ENCODE measurements at regions not wholly inside any gene's neighbourhood (a gene's known extent, or its start where the extent isn't known, plus 50 kb on each side); places are given as distances from the start of the nearest gene placed in this dataset.
"Not testable (repeated sequence)": the region's sequence is repeated elsewhere in the genome, so short reads cannot be mapped to it uniquely, and the experiment has no call there.

DNA sequence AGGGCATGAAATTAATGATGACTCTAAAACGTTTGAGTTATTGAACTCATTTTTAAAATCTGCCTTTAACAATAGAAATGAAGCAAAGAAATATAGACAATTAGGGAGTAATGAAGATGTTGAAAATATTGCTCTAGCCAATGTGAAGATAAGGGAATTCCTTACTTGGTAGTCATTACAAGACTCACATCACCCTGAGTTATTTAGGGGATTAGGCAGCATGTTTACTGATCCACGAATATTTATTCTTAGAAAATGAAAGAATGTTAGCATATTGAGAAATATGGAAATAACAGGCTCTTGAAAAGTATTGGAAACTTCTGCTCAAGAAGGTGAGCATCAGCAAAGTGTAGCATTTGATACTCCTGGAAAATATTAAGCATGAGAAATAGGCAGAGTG is 398.1 kb upstream of the ARPP21 start:
- TF ChIP-seq POLR2A (IDR thresholded peaks at IDR 0.05): no peak
- TF ChIP-seq, protein P1, sequence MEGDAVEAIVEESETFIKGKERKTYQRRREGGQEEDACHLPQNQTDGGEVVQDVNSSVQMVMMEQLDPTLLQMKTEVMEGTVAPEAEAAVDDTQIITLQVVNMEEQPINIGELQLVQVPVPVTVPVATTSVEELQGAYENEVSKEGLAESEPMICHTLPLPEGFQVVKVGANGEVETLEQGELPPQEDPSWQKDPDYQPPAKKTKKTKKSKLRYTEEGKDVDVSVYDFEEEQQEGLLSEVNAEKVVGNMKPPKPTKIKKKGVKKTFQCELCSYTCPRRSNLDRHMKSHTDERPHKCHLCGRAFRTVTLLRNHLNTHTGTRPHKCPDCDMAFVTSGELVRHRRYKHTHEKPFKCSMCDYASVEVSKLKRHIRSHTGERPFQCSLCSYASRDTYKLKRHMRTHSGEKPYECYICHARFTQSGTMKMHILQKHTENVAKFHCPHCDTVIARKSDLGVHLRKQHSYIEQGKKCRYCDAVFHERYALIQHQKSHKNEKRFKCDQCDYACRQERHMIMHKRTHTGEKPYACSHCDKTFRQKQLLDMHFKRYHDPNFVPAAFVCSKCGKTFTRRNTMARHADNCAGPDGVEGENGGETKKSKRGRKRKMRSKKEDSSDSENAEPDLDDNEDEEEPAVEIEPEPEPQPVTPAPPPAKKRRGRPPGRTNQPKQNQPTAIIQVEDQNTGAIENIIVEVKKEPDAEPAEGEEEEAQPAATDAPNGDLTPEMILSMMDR (IDR thresholded peaks at IDR 0.05): no peak
- Histone ChIP-seq H3K36me3 (no peaks in the 10 kb centered on the region), H3K27me3 (no peaks in the 10 kb centered on the region), H3K9me3 (no peaks in the 10 kb centered on the region), H3K27ac (no peak overlapping the region), H3K4me1 (no peaks in the 10 kb centered on the region), H3K4me3 (no peak overlapping the region)
- intact Hi-C loops (cut with DNase I): no loop called here
- no peak for DNase-seq
- 20 to 40% methylated on average over 2 of the region's 2 CpGs for WGBS, 2 donors

DNA sequence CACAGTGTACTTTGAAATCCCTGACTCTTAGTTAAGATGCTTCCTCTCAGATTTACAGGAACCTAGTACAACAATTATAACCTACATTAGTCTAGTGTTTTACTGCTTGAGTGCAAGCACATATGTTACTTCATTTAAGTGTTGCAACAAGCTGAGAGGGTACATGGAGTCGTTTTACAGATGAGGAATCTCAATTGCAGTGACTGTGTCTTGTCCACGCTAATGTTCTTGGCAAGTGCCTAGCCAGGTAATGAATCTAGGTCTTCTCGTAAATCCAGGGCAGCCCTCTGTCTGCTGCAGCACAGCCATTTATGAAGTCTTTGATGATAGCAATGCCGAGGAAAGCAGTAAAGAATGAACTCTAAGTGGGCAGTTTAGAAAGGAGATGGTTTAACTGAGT is 384.4 kb upstream of the ARPP21 start:
- Histone ChIP-seq H3K27me3 (no peaks in the 10 kb centered on the region), H3K36me3 (no peaks in the 10 kb centered on the region), H3K4me3 (no peak overlapping the region), H3K27ac (no peak overlapping the region), H3K9me3 (no peaks in the 10 kb centered on the region), H3K4me1 (no peaks in the 10 kb centered on the region)
- TF ChIP-seq, protein P1 (IDR thresholded peaks at IDR 0.05): no peak
- no peak for TF ChIP-seq POLR2A (IDR thresholded peaks at IDR 0.05)
- no peak for DNase-seq
- WGBS, 2 donors: 52 to 78% methylated on average over 4 of the region's 4 CpGs
- intact Hi-C loops (cut with DNase I): no loop called here

- intact Hi-C loops (cut with DNase I): no loop called here
- Histone ChIP-seq H3K4me3 (no peak overlapping the region), H3K27me3 (no peaks in the 10 kb centered on the region), H3K27ac (no peak overlapping the region), H3K9me3 (no peaks in the 10 kb centered on the region), H3K4me1 (no peaks in the 10 kb centered on the region), H3K36me3 (no peaks in the 10 kb centered on the region)
- DNase-seq: no peak
- no peak for TF ChIP-seq POLR2A (IDR thresholded peaks at IDR 0.05)
Measured at GRCh38 chr3:35257641-35258040, 381.7 kb upstream of the ARPP21 start.

GRCh38 chr3:35262406-35262805 is 376.9 kb upstream of the ARPP21 start:
- H3K27ac ChIP-seq: no peak overlapping the region
- no peak overlapping the region for H3K4me3 ChIP-seq
- no peaks in the 10 kb centered on the region for H3K9me3 ChIP-seq
- intact Hi-C loops (cut with DNase I): no loop called here
- H3K27me3 ChIP-seq: no peaks in the 10 kb centered on the region
- TF ChIP-seq, protein P1 (IDR thresholded peaks at IDR 0.05): no peak
- no peak for TF ChIP-seq POLR2A (IDR thresholded peaks at IDR 0.05)
- no peak for DNase-seq
- no peaks in the 10 kb centered on the region for H3K36me3 ChIP-seq
- no peaks in the 10 kb centered on the region for H3K4me1 ChIP-seq

DNA sequence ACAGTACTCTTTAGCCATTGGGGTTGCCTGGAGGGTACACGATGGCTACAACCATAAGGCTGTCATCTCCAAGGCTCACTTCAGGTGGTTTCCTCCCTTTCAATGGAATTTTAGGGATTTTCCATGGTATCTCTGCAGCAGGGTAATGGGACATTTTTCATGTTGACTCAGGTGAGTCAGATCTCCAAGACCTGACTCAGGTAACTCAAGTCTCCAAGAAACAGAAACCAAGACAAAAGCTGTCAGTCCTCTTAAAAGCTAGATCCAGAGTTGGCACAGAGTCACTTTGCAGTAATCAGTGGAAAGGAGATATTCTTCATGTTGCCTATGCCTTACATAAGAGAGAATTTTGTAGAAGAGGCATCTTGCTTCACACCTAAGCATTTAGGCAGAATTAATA is 375.8 kb upstream of the ARPP21 start:
- Histone ChIP-seq H3K9me3 (no peaks in the 10 kb centered on the region), H3K27me3 (no peaks in the 10 kb centered on the region), H3K27ac (no peak overlapping the region), H3K36me3 (no peaks in the 10 kb centered on the region), H3K4me1 (no peaks in the 10 kb centered on the region), H3K4me3 (no peak overlapping the region)
- WGBS, 2 donors: 14 to 29% methylated on average over 1 of the region's 1 CpG
- no peak for DNase-seq
- TF ChIP-seq, protein P1 (IDR thresholded peaks at IDR 0.05): no peak
- TF ChIP-seq POLR2A (IDR thresholded peaks at IDR 0.05): no peak
- intact Hi-C loops (cut with DNase I): no loop called here

DNA sequence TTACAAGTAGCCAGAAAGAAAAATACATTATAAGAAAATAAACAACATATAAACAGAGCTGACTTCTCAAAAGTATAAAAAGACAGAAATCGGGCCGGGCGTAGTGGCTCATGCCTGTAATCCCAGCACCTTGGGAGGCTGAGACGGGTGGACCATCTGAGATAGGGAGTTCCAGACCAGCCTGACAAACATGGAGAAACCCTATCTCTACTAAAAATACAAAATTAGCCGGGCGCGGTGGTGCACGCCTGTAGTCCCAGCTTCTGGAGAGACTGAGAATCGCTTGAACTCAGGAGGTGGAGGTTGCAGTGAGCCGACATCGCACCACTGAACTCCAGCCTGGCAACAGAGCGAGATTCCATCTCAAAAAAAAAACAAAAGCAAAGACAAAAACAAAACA is 373.3 kb upstream of the ARPP21 start:
- H3K36me3 ChIP-seq; H3K9me3 ChIP-seq; DNase-seq; intact Hi-C loops (cut with DNase I); H3K4me1 ChIP-seq; H3K27ac ChIP-seq; H3K27me3 ChIP-seq; H3K4me3 ChIP-seq: not testable (repeated sequence)
- 89 to 96% methylated on average over 12 of the region's 12 CpGs for WGBS, 2 donors

Data from esophagus squamous epithelium (tissue), 5 donors.